ENCODE measurements at regions not wholly inside any gene's neighbourhood (a gene's known extent, or its start where the extent isn't known, plus 50 kb on each side); places are given as distances from the start of the nearest gene placed in this dataset.

- TF ChIP-seq CTCF (IDR thresholded peaks at IDR 0.05) (no peak), POLR2A (IDR thresholded peaks at IDR 0.05) (no peak)
Observed at GRCh38 chr1:83545066-83545862, 453.7 kb downstream of the TTLL7 start.

Data from uterus (tissue), 2 donors.